Caco-2 (cell line): ENCODE measurements at regions not wholly inside any gene's neighbourhood (a gene's known extent, or its start where the extent isn't known, plus 50 kb on each side); places are given as distances from the start of the nearest gene placed in this dataset.

Source experiments
- BruUV-seq: library from RNA; stranded (reverse); fragments of 400-500 nt; replicated peaks from 2 replicates; lab custom pipeline; 2021; lab: Mats Ljungman, UMichigan
- CTCF ChIA-PET: fragments of 300-600 bp; sonication (Branson Sonifier 250); formaldehyde crosslinking; loops from one replicate; lab custom pipeline; 2022; ENCODE audit warnings: antibody characterized with exemption; lab: Charles Lee
- POLR2A ChIA-PET: fragments of 300-600 bp; sonication (Branson Sonifier 250); formaldehyde crosslinking; loops from one replicate; lab custom pipeline; 2022; ENCODE audit warnings: antibody characterized with exemption; lab: Charles Lee
- DNase-seq, 2 experiments: peaks; one replicate each; pipeline versions ENCODE4 v3.0.0 to v3.0.0-alpha.2; 2020 to 2022
- H3K27me3 ChIP-seq: replicated peaks from 2 replicates; pipeline ENCODE4 v1.6.0; 2011; ENCODE audit warnings: low read length; ENCODE audit not compliant: control insufficient read depth, insufficient read depth
- H3K36me3 ChIP-seq: 2 replicates; pipeline ENCODE4 v1.5.1; 2011; ENCODE audit warnings: low read length; ENCODE audit not compliant: control insufficient read depth, insufficient read depth
- H3K4me1 ChIP-seq: fragments of 250-450 bp; sonication (Bioruptor Pico); 2 replicates; pipeline ENCODE4 v1.5.1; 2020; ENCODE audit warnings: mild to moderate bottlenecking
- H3K4me3 ChIP-seq: 2 replicates; pipeline ENCODE4 v1.5.1; 2011; ENCODE audit warnings: low read depth, mild to moderate bottlenecking, control low read depth, low read length
- H3K9me3 ChIP-seq: fragments of 250-450 bp; sonication (Bioruptor Pico); 2 replicates; pipeline ENCODE4 v1.5.1; 2020; ENCODE audit warnings: mild to moderate bottlenecking, moderate library complexity
- H3K27ac Mint-ChIP-seq: one replicate; pipeline ENCODE4 v1.8.0; 2022; ENCODE audit warnings: mixed read lengths; ENCODE audit not compliant: unreplicated experiment
- H3K27me3 Mint-ChIP-seq: one replicate; pipeline ENCODE4 v1.8.0; 2022; ENCODE audit warnings: mixed read lengths; ENCODE audit not compliant: insufficient read depth, unreplicated experiment
- H3K36me3 Mint-ChIP-seq: one replicate; pipeline ENCODE4 v1.8.0; 2022; ENCODE audit warnings: mild to moderate bottlenecking, mixed read lengths; ENCODE audit not compliant: insufficient read depth, unreplicated experiment
- H3K4me1 Mint-ChIP-seq: one replicate; pipeline ENCODE4 v1.8.0; 2022; ENCODE audit warnings: low read depth, mixed read lengths; ENCODE audit not compliant: unreplicated experiment
- H3K4me3 Mint-ChIP-seq: one replicate; pipeline ENCODE4 v1.8.0; 2022; ENCODE audit warnings: mild to moderate bottlenecking, moderate library complexity, mixed read lengths; ENCODE audit not compliant: unreplicated experiment
- H3K9me3 Mint-ChIP-seq: one replicate; pipeline ENCODE4 v1.8.0; 2022; ENCODE audit warnings: mixed read lengths; ENCODE audit not compliant: unreplicated experiment
- CTCF ChIP-seq, 2 experiments: fragments of 200-600 bp in 1 of 2; IDR thresholded peaks; 1 replicate in 1 of 2; 2 replicates in 1 of 2; pipeline versions ENCODE4 v1.5.1 to v1.8.0; 2011 to 2022; ENCODE audit warnings: antibody characterized with exemption in 1 of 2, control low read depth in 1 of 2, inconsistent platforms in 1 of 2, low read depth in 1 of 2, low read length in 1 of 2, mild to moderate bottlenecking in 1 of 2, moderate library complexity in 1 of 2; ENCODE audit not compliant: insufficient read depth in 1 of 2, severe bottlenecking in 1 of 2, unreplicated experiment in 1 of 2
- intact Hi-C: fragments of 100-400 bp; cut with micrococcal nuclease; formaldehyde crosslinking; loops from one replicate; pipeline ENCODE4 v1.10.0; 2022; ENCODE audit not compliant: unreplicated experiment

GRCh38 chr20:10883166-10883565 is 209.4 kb upstream of the JAG1 start:
- H3K27me3 Mint-ChIP-seq, result no peaks in the 10 kb centered on the region
- no peak overlapping the region for H3K4me3 Mint-ChIP-seq
- no peak for DNase-seq
- intact Hi-C loops, result no loop called here
- Histone ChIP-seq H3K36me3 (no peaks in the 10 kb centered on the region), H3K4me3 (no peak overlapping the region), H3K4me1 (peaks cover 10% of the 10 kb centered on the region; the same call in 1 of the 2 replicates), H3K27me3 (no peaks in the 10 kb centered on the region), H3K9me3 (no peaks in the 10 kb centered on the region; the same call in 1 of the 2 replicates)
- POLR2A ChIA-PET, result no interaction called here
- no peak for TF ChIP-seq CTCF (IDR thresholded peaks at IDR 0.05; ENCODE audit: insufficient read depth in 1 of 2, low read depth in 1 of 2, low read length in 1 of 2, severe bottlenecking in 1 of 2, unreplicated experiment in 1 of 2)
- BruUV-seq, result no TSS peak
- CTCF ChIA-PET, result no interaction called here
- no peaks in the 10 kb centered on the region for H3K9me3 Mint-ChIP-seq
- no peak overlapping the region for H3K27ac Mint-ChIP-seq
- H3K4me1 Mint-ChIP-seq, result peaks cover 15% of the 10 kb centered on the region
- no peaks in the 10 kb centered on the region for H3K36me3 Mint-ChIP-seq

- no peaks in the 10 kb centered on the region for H3K27me3 ChIP-seq
- Mint-ChIP-seq H3K27me3 (no peaks in the 10 kb centered on the region), H3K9me3 (no peaks in the 10 kb centered on the region), H3K27ac (no peak overlapping the region), H3K4me1 (no peaks in the 10 kb centered on the region), H3K4me3 (no peak overlapping the region), H3K36me3 (no peaks in the 10 kb centered on the region)
- no peak overlapping the region for H3K4me3 ChIP-seq
- ChIA-PET CTCF (no interaction called here), POLR2A (no interaction called here)
- H3K9me3 ChIP-seq, result no peaks in the 10 kb centered on the region
- no peak for TF ChIP-seq CTCF (IDR thresholded peaks at IDR 0.05; ENCODE audit: insufficient read depth in 1 of 2, low read depth in 1 of 2, low read length in 1 of 2, severe bottlenecking in 1 of 2, unreplicated experiment in 1 of 2)
- intact Hi-C loops, result no loop called here
- no peaks in the 10 kb centered on the region for H3K36me3 ChIP-seq
- DNase-seq, result no peak
- H3K4me1 ChIP-seq, result no peaks in the 10 kb centered on the region
- BruUV-seq, result no TSS peak
These were observed 219.5 kb upstream of the JAG1 start for GRCh38 chr20:10893321-10893720.

- intact Hi-C loops, result no loop called here
- Histone ChIP-seq H3K36me3 (no peaks in the 10 kb centered on the region), H3K4me1 (peaks cover under 1% of the 10 kb centered on the region; the same call in 1 of the 2 replicates), H3K4me3 (no peak overlapping the region), H3K27me3 (no peaks in the 10 kb centered on the region), H3K9me3 (no peaks in the 10 kb centered on the region)
- H3K27ac Mint-ChIP-seq, result no peak overlapping the region
- no peak overlapping the region for H3K4me3 Mint-ChIP-seq
- no peaks in the 10 kb centered on the region for H3K36me3 Mint-ChIP-seq
- BruUV-seq, result no TSS peak
- TF ChIP-seq CTCF (IDR thresholded peaks at IDR 0.05; ENCODE audit: insufficient read depth in 1 of 2, low read depth in 1 of 2, low read length in 1 of 2, severe bottlenecking in 1 of 2, unreplicated experiment in 1 of 2), result no peak
- CTCF ChIA-PET, result no interaction called here
- H3K27me3 Mint-ChIP-seq, result no peaks in the 10 kb centered on the region
- H3K9me3 Mint-ChIP-seq, result no peaks in the 10 kb centered on the region
- DNase-seq, result no peak
- H3K4me1 Mint-ChIP-seq, result no peaks in the 10 kb centered on the region
- POLR2A ChIA-PET, result no interaction called here
These were observed 223.5 kb upstream of the JAG1 start for GRCh38 chr20:10897336-10897735.
